Astrocyte (in vitro differentiated cells and primary cell): ENCODE measurements at regions not wholly inside any gene's neighbourhood (a gene's known extent, or its start where the extent isn't known, plus 50 kb on each side); places are given as distances from the start of the nearest gene placed in this dataset.

Experiments used
- DNase-seq: peaks from one replicate; pipeline ENCODE4 v3.0.0-alpha.2; 2010; ENCODE audit warnings: low read depth
- FAIRE-seq: peaks from 2 replicates; lab custom pipeline; 2011; peaks lifted over from hg19 to GRCh38; lab: Jason Lieb, UNC
- H2AFZ ChIP-seq: 2 replicates; pipeline ENCODE4 v1.6.0; 2012; ENCODE audit warnings: low read depth, low read length, inconsistent platforms
- H3K27ac ChIP-seq: 2 replicates; pipeline ENCODE4 v1.5.1; 2011; ENCODE audit warnings: low read depth, low read length, inconsistent platforms
- H3K27me3 ChIP-seq: 2 replicates; pipeline ENCODE4 v1.6.0; 2011; ENCODE audit warnings: low read length, inconsistent platforms; ENCODE audit not compliant: insufficient read depth
- H3K36me3 ChIP-seq: 2 replicates; pipeline ENCODE4 v1.5.1; 2011; ENCODE audit warnings: low read length, inconsistent platforms; ENCODE audit not compliant: insufficient read depth
- H3K4me1 ChIP-seq: 2 replicates; pipeline ENCODE4 v1.5.1; 2011; ENCODE audit warnings: low read length, inconsistent platforms; ENCODE audit not compliant: insufficient read depth
- H3K4me2 ChIP-seq: 2 replicates; pipeline ENCODE4 v1.6.0; 2012; ENCODE audit warnings: low read length, inconsistent platforms
- H3K4me3 ChIP-seq: 2 replicates; pipeline ENCODE4 v1.5.1; 2011; ENCODE audit warnings: low read depth, mild to moderate bottlenecking, low read length, inconsistent platforms; ENCODE audit not compliant: insufficient read depth
- H3K79me2 ChIP-seq: 2 replicates; pipeline ENCODE4 v1.6.0; 2012; ENCODE audit warnings: mild to moderate bottlenecking, low read length, inconsistent platforms; ENCODE audit not compliant: insufficient read depth
- H3K9ac ChIP-seq: 2 replicates; pipeline ENCODE4 v1.6.0; 2012; ENCODE audit warnings: mild to moderate bottlenecking, low read length, inconsistent platforms
- H3K9me3 ChIP-seq: 2 replicates; pipeline ENCODE4 v1.5.1; 2012; ENCODE audit warnings: low read depth, mild to moderate bottlenecking, low read length, inconsistent platforms; ENCODE audit not compliant: insufficient read depth
- H4K20me1 ChIP-seq: 2 replicates; pipeline ENCODE4 v1.6.0; 2012; ENCODE audit warnings: low read length, inconsistent platforms; ENCODE audit not compliant: insufficient read depth
- H3K27ac Mint-ChIP-seq: one replicate; pipeline ENCODE4 v1.8.0; 2021; ENCODE audit warnings: mild to moderate bottlenecking, mixed read lengths; ENCODE audit not compliant: unreplicated experiment
- H3K27me3 Mint-ChIP-seq: one replicate; pipeline ENCODE4 v1.8.0; 2021; ENCODE audit warnings: low read depth, mixed read lengths; ENCODE audit not compliant: unreplicated experiment
- H3K36me3 Mint-ChIP-seq: one replicate; pipeline ENCODE4 v1.8.0; 2021; ENCODE audit warnings: low read depth, mixed read lengths; ENCODE audit not compliant: unreplicated experiment
- H3K4me1 Mint-ChIP-seq: one replicate; pipeline ENCODE4 v1.8.0; 2021; ENCODE audit warnings: low read depth, mixed read lengths; ENCODE audit not compliant: unreplicated experiment
- H3K4me3 Mint-ChIP-seq: one replicate; pipeline ENCODE4 v1.8.0; 2021; ENCODE audit warnings: mild to moderate bottlenecking, moderate library complexity, mixed read lengths; ENCODE audit not compliant: unreplicated experiment
- H3K9me3 Mint-ChIP-seq: one replicate; pipeline ENCODE4 v1.8.0; 2021; ENCODE audit warnings: mild to moderate bottlenecking, mixed read lengths; ENCODE audit not compliant: unreplicated experiment
- CTCF ChIP-seq: IDR thresholded peaks from 2 replicates; pipeline ENCODE4 v1.5.1; 2011; ENCODE audit warnings: low read depth, mild to moderate bottlenecking, inconsistent platforms, low read length, moderate library complexity; ENCODE audit not compliant: insufficient read depth
- EZH2 ChIP-seq: IDR thresholded peaks from 2 replicates; pipeline ENCODE4 v1.6.1; 2012; ENCODE audit warnings: mild to moderate bottlenecking, low read length, inconsistent platforms; ENCODE audit not compliant: insufficient read depth

GRCh38 chr6:6823568-6824224 lies 235.2 kb downstream of the LY86 start:
- no peak overlapping the region for H3K4me3 ChIP-seq
- H3K9me3 Mint-ChIP-seq = no peaks in the 10 kb centered on the region
- DNase-seq = no peak
- H3K4me1 Mint-ChIP-seq = no peaks in the 10 kb centered on the region
- no peak for FAIRE-seq
- no peaks in the 10 kb centered on the region for H4K20me1 ChIP-seq
- no peak overlapping the region for H3K27ac Mint-ChIP-seq
- H3K79me2 ChIP-seq = no peaks in the 10 kb centered on the region
- H3K4me3 Mint-ChIP-seq = no peak overlapping the region
- no peak overlapping the region for H3K27ac ChIP-seq
- H3K4me1 ChIP-seq = no peaks in the 10 kb centered on the region
- H3K9me3 ChIP-seq = no peaks in the 10 kb centered on the region
- H3K36me3 ChIP-seq = no peaks in the 10 kb centered on the region
- H3K27me3 ChIP-seq = peaks cover 7% of the 10 kb centered on the region
- H3K4me2 ChIP-seq = no peak overlapping the region
- no peak for TF ChIP-seq EZH2
- no peak for TF ChIP-seq CTCF
- peaks cover 24% of the 10 kb centered on the region for H3K27me3 Mint-ChIP-seq
- no peaks in the 10 kb centered on the region for H3K36me3 Mint-ChIP-seq
- no peak overlapping the region for H2AFZ ChIP-seq
- no peak overlapping the region for H3K9ac ChIP-seq

GRCh38 chr6:6824381-6824780 lies 235.9 kb downstream of the LY86 start:
- Histone ChIP-seq H3K36me3 (no peaks in the 10 kb centered on the region), H3K27me3 (peaks cover 7% of the 10 kb centered on the region), H4K20me1 (no peaks in the 10 kb centered on the region), H3K9me3 (no peaks in the 10 kb centered on the region), H3K4me2 (no peak overlapping the region), H3K4me3 (no peak overlapping the region), H2AFZ (no peak overlapping the region), H3K4me1 (no peaks in the 10 kb centered on the region), H3K27ac (no peak overlapping the region), H3K9ac (no peak overlapping the region), H3K79me2 (no peaks in the 10 kb centered on the region)
- H3K27me3 Mint-ChIP-seq = peaks cover 24% of the 10 kb centered on the region
- TF ChIP-seq CTCF = no peak
- no peak for TF ChIP-seq EZH2
- no peaks in the 10 kb centered on the region for H3K9me3 Mint-ChIP-seq
- H3K4me3 Mint-ChIP-seq = no peak overlapping the region
- H3K4me1 Mint-ChIP-seq = no peaks in the 10 kb centered on the region
- H3K36me3 Mint-ChIP-seq = no peaks in the 10 kb centered on the region
- FAIRE-seq (no peak), DNase-seq (no peak)
- no peak overlapping the region for H3K27ac Mint-ChIP-seq

- no peak overlapping the region for H3K27ac Mint-ChIP-seq
Measured at GRCh38 chr6:6825193-6825784, 236.8 kb downstream of the LY86 start.

More at GRCh38 chr6:6825193-6825784, 236.8 kb downstream of the LY86 start:
- Histone ChIP-seq H3K27ac (no peak overlapping the region), H2AFZ (no peak overlapping the region), H3K4me3 (no peak overlapping the region), H3K4me2 (no peak overlapping the region), H3K9me3 (no peaks in the 10 kb centered on the region), H3K79me2 (no peaks in the 10 kb centered on the region), H3K36me3 (no peaks in the 10 kb centered on the region), H3K9ac (no peak overlapping the region), H3K4me1 (no peaks in the 10 kb centered on the region), H3K27me3 (peaks cover 2% of the 10 kb centered on the region), H4K20me1 (no peaks in the 10 kb centered on the region)
- DNase-seq (no peak), FAIRE-seq (no peak)
- Mint-ChIP-seq H3K27me3 (peaks cover 24% of the 10 kb centered on the region), H3K4me1 (no peaks in the 10 kb centered on the region), H3K9me3 (no peaks in the 10 kb centered on the region), H3K36me3 (no peaks in the 10 kb centered on the region), H3K4me3 (no peak overlapping the region)
- TF ChIP-seq CTCF = no peak
- no peak for TF ChIP-seq EZH2
